ENCODE measurements at regions not wholly inside any gene's neighbourhood (a gene's known extent, or its start where the extent isn't known, plus 50 kb on each side); places are given as distances from the start of the nearest gene placed in this dataset.

DNA sequence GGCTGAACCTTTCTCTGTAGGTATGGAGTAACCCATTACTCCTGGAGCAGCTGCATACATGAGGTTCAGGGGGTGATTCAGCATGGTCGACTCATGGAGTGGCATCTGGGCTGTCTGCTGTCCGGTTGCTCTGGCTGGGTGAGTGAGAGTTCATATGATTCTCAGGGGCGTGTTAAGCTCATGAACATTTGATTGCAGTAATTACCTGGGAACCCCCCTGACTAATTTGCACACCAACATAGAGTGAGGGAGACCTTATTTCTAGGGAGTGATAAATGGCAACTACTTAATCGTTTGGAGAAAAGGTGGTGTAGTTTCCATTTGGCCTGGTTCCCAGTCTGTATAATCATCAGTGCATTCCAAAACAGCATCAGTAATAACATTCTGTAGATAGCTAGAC, 661.9 kb downstream of the ETS1 start:
- TF ChIP-seq TAF1 (IDR thresholded peaks at IDR 0.05; ENCODE audit: low read depth, low read length), result no peak
- no peak for TF ChIP-seq POLR2A (IDR thresholded peaks at IDR 0.05; ENCODE audit: low read depth, low read length)
- TF ChIP-seq POLR2AphosphoS5 (IDR thresholded peaks at IDR 0.05; ENCODE audit: low read depth, low read length), result no peak
- TF ChIP-seq PAX5 (IDR thresholded peaks at IDR 0.05; ENCODE audit: insufficient read depth, low read length, severe bottlenecking), result no peak
- no peak for TF ChIP-seq SPI1 (IDR thresholded peaks at IDR 0.05; ENCODE audit: low read depth, low read length)
- no peak for TF ChIP-seq POU2F2 (IDR thresholded peaks at IDR 0.05; ENCODE audit: low read depth, low read length)

Measured in GM12891 (cell line).